NCI-H524 treated with DMSO at 0.1 percent for 48 hours (cell line): ENCODE measurements at regions not wholly inside any gene's neighbourhood (a gene's known extent, or its start where the extent isn't known, plus 50 kb on each side); places are given as distances from the start of the nearest gene placed in this dataset.

Experiments
- DNase-seq: peaks from one replicate; lab custom pipeline; 2025; lab: John Stamatoyannopoulos, UW

- DNase-seq: no peak
Observed at GRCh38 chr13:85288698-85289097, 510.5 kb downstream of the SLITRK6 start.

- DNase-seq: no peak
Observed at GRCh38 chr13:85287528-85287927, 511.7 kb downstream of the SLITRK6 start.

- no peak for DNase-seq
Observed at GRCh38 chr13:85286081-85286480, 513.1 kb downstream of the SLITRK6 start.

- no peak for DNase-seq
Observed at GRCh38 chr13:85284349-85284748, 514.9 kb downstream of the SLITRK6 start.

- no peak for DNase-seq
Observed at GRCh38 chr13:85283408-85283807, 515.8 kb downstream of the SLITRK6 start.

GRCh38 chr13:85282876-85283275 is 516.3 kb downstream of the SLITRK6 start:
- DNase-seq: no peak

- no peak for DNase-seq
Observed at GRCh38 chr13:85278851-85279250, 520.4 kb downstream of the SLITRK6 start.

- no peak for DNase-seq
Observed at GRCh38 chr13:85277748-85278147, 521.5 kb downstream of the SLITRK6 start.

GRCh38 chr13:85266771-85267170 is 532.4 kb downstream of the SLITRK6 start:
- no peak for DNase-seq

GRCh38 chr13:85266331-85266730 is 532.9 kb downstream of the SLITRK6 start:
- no peak for DNase-seq

- no peak for DNase-seq
Observed at GRCh38 chr13:85265296-85265695, 533.9 kb downstream of the SLITRK6 start.

- no peak for DNase-seq
Observed at GRCh38 chr13:85262499-85262898, 536.7 kb downstream of the SLITRK6 start.

GRCh38 chr13:85261757-85262346 is 537.4 kb downstream of the SLITRK6 start:
- no peak for DNase-seq

GRCh38 chr13:85260896-85261295 is 538.3 kb downstream of the SLITRK6 start:
- no peak for DNase-seq

GRCh38 chr13:85255978-85256377 is 543.2 kb downstream of the SLITRK6 start:
- DNase-seq: no peak

GRCh38 chr13:85254641-85255040 is 544.6 kb downstream of the SLITRK6 start:
- no peak for DNase-seq

- DNase-seq: no peak
Observed at GRCh38 chr13:85249151-85249550, 550.1 kb downstream of the SLITRK6 start.

GRCh38 chr13:85247780-85248179 is 551.4 kb downstream of the SLITRK6 start:
- no peak for DNase-seq

GRCh38 chr13:85243831-85244230 is 555.4 kb downstream of the SLITRK6 start:
- DNase-seq: no peak

- DNase-seq: no peak
Observed at GRCh38 chr13:85241060-85241459, 558.2 kb downstream of the SLITRK6 start.

- DNase-seq: no peak
Observed at GRCh38 chr13:85236413-85236812, 562.8 kb downstream of the SLITRK6 start.

GRCh38 chr13:85230691-85231093 is 568.5 kb downstream of the SLITRK6 start:
- no peak for DNase-seq

- DNase-seq: no peak
Observed at GRCh38 chr13:85228692-85229091, 570.5 kb downstream of the SLITRK6 start.

- DNase-seq: no peak
Observed at GRCh38 chr13:85223883-85224656, 575.1 kb downstream of the SLITRK6 start.
